ENCODE measurements at regions not wholly inside any gene's neighbourhood (a gene's known extent, or its start where the extent isn't known, plus 50 kb on each side); places are given as distances from the start of the nearest gene placed in this dataset.

- DNase-seq (ENCODE audit: low spot score), result no peak
Observed at GRCh38 chr5:8981496-8981895, 564.4 kb downstream of the SEMA5A start.

GRCh38 chr5:8984386-8984785 is 561.5 kb downstream of the SEMA5A start:
- no peak for DNase-seq (ENCODE audit: low spot score)

Measured in CD4-positive, alpha-beta T cell treated with Interleukin-2 at 100 ng/mL for 4 hours (primary cell).